GM12878 (cell line): ENCODE measurements at regions not wholly inside any gene's neighbourhood (a gene's known extent, or its start where the extent isn't known, plus 50 kb on each side); places are given as distances from the start of the nearest gene placed in this dataset.

Experiments
- ATAC-seq: fragments of 200-7000 bp; cut with Tn5 transposase; 3 replicates; pipeline ENCODE4 v1.9.1; 2020; ENCODE audit warnings: mild to moderate bottlenecking, moderate library complexity
- BruUV-seq: library from RNA; stranded (reverse); fragments of 400-500 nt; replicated peaks from 2 replicates; lab custom pipeline; 2021; lab: Mats Ljungman, UMichigan
- CTCF ChIA-PET: fragments of 300-600 bp; sonication (Branson Sonifier 250); formaldehyde crosslinking; extraction: SDS; loops from one replicate; lab custom pipeline; 2021; ENCODE audit warnings: inconsistent platforms; lab: Yijun Ruan, JAX
- POLR2A ChIA-PET: fragments of 350-600 bp; formaldehyde crosslinking; extraction: SDS; loops from one replicate; lab custom pipeline; 2021; ENCODE audit warnings: inconsistent platforms; lab: Charles Lee
- RAD21 ChIA-PET: fragments of 300-600 bp; sonication (Branson Sonifier 250); formaldehyde crosslinking; loops from one replicate; lab custom pipeline; 2023; ENCODE audit warnings: antibody characterized with exemption; ENCODE audit not compliant: unreplicated experiment; lab: Charles Lee
- SMC1A ChIA-PET: fragments of 300-600 bp; sonication (Branson Sonifier 250); formaldehyde crosslinking; loops from one replicate; lab custom pipeline; 2023; ENCODE audit not compliant: unreplicated experiment, uncharacterized antibody; lab: Charles Lee
- DNase-seq: peaks from one replicate; pipeline ENCODE4 v3.0.0-alpha.2; 2011; ENCODE audit warnings: low read depth, low spot score
- FAIRE-seq: peaks from 3 replicates; lab custom pipeline; 2011; peaks lifted over from hg19 to GRCh38; lab: Jason Lieb, UNC
- H2AFZ ChIP-seq: 2 replicates; pipeline ENCODE4 v1.6.0; 2011; ENCODE audit warnings: low read depth, low read length, control low read depth; ENCODE audit not compliant: control insufficient read depth
- H3K27ac ChIP-seq: 2 replicates; pipeline ENCODE4 v1.5.1; 2011; ENCODE audit warnings: control low read depth; ENCODE audit not compliant: control insufficient read depth, insufficient read depth
- H3K27me3 ChIP-seq, 2 experiments: replicated peaks in 1 of 2; 2 replicates each; pipeline versions ENCODE4 v1.6.0 to v1.6.1; 2011; ENCODE audit warnings: low read length in 1 of 2; ENCODE audit not compliant: control insufficient read depth in 2 of 2, insufficient read depth in 2 of 2
- H3K36me3 ChIP-seq, 2 experiments: 2 replicates each; pipeline ENCODE4 v1.5.1; 2011; ENCODE audit warnings: low read length in 1 of 2; ENCODE audit not compliant: control insufficient read depth in 2 of 2, insufficient read depth in 2 of 2
- H3K4me1 ChIP-seq: 2 replicates; pipeline ENCODE4 v1.6.1; 2011; ENCODE audit warnings: mild to moderate bottlenecking, low read length, moderate library complexity, mixed read lengths; ENCODE audit not compliant: control insufficient read depth, insufficient read depth
- H3K4me2 ChIP-seq: 2 replicates; pipeline ENCODE4 v1.6.0; 2011; ENCODE audit warnings: control low read depth; ENCODE audit not compliant: control insufficient read depth, insufficient read depth
- H3K4me3 ChIP-seq: fragments of 200-600 bp; sonication (generic); 2 replicates; pipeline ENCODE4 v1.5.1; 2016
- H3K79me2 ChIP-seq: 2 replicates; pipeline ENCODE4 v1.6.0; 2011; ENCODE audit warnings: low read length; ENCODE audit not compliant: control insufficient read depth, insufficient read depth
- H3K9ac ChIP-seq: 2 replicates; pipeline ENCODE4 v1.8.0; 2011; ENCODE audit warnings: low read length, control low read depth, mixed read lengths; ENCODE audit not compliant: control insufficient read depth, insufficient read depth
- H3K9me3 ChIP-seq: replicated peaks from 3 replicates; pipeline ENCODE4 v1.5.1; 2011; ENCODE audit warnings: mild to moderate bottlenecking, low read length; ENCODE audit not compliant: control insufficient read depth, insufficient read depth
- H4K20me1 ChIP-seq: 2 replicates; pipeline ENCODE4 v1.6.0; 2011; ENCODE audit not compliant: control insufficient read depth, insufficient read depth
- CEBPB ChIP-seq, 2 experiments: fragments of 150-350 bp in 1 of 2; IDR thresholded peaks; 2 replicates each; pipeline ENCODE4 v1.6.1; 2012 to 2014; ENCODE audit warnings: low read depth in 2 of 2, low read length in 2 of 2, borderline replicate concordance in 1 of 2, inconsistent platforms in 1 of 2
- EED ChIP-seq: sonication (generic); IDR thresholded peaks from 2 replicates; pipeline ENCODE4 v1.6.1; 2016; ENCODE audit warnings: antibody characterized with exemption, low read depth
- EP300 ChIP-seq, 2 experiments: fragments of 150-350 bp in 1 of 2; IDR thresholded peaks; 2 replicates each; pipeline ENCODE4 v1.6.1; 2011 to 2012; ENCODE audit warnings: low read depth in 2 of 2, low read length in 2 of 2, borderline replicate concordance in 1 of 2, improper control_type of control experiment in 1 of 2, inconsistent platforms in 1 of 2; ENCODE audit not compliant: control insufficient read depth in 1 of 2
- HDGF ChIP-seq: fragments of 450-650 bp; IDR thresholded peaks from 2 replicates; pipeline ENCODE4 v1.6.1; 2016; ENCODE audit warnings: antibody characterized with exemption
- IKZF1 ChIP-seq: fragments of 450-650 bp; conservative IDR thresholded peaks from 2 replicates; pipeline ENCODE4 v1.6.1; 2017; ENCODE audit warnings: antibody characterized with exemption, mild to moderate bottlenecking
- MEF2A ChIP-seq: IDR thresholded peaks from 2 replicates; pipeline ENCODE4 v1.6.1; 2011; ENCODE audit warnings: low read depth, mild to moderate bottlenecking, low read length, moderate library complexity; ENCODE audit not compliant: insufficient read depth
- MEF2B ChIP-seq: fragments of 450-650 bp; IDR thresholded peaks from 2 replicates; pipeline ENCODE4 v1.6.1; 2018; ENCODE audit warnings: mild to moderate bottlenecking, moderate library complexity; ENCODE audit not compliant: partially characterized antibody, poor library complexity, severe bottlenecking
- NFYA ChIP-seq: IDR thresholded peaks from 2 replicates; pipeline ENCODE4 v1.6.1; 2011; ENCODE audit warnings: low read depth, mild to moderate bottlenecking, low read length, improper control_type of control experiment, borderline replicate concordance
- POLR2A ChIP-seq: IDR thresholded peaks from 2 replicates; pipeline ENCODE4 v1.6.1; 2011; ENCODE audit warnings: low read depth, mild to moderate bottlenecking, low read length
- RAD21 ChIP-seq: IDR thresholded peaks from 2 replicates; pipeline ENCODE4 v1.6.1; 2011; ENCODE audit warnings: mild to moderate bottlenecking, low read depth, low read length, moderate library complexity; ENCODE audit not compliant: insufficient read depth
- SMARCA5 ChIP-seq: fragments of 450-650 bp; IDR thresholded peaks from 2 replicates; pipeline ENCODE4 v1.6.1; 2017; ENCODE audit warnings: mild to moderate bottlenecking
- SMC3 ChIP-seq: IDR thresholded peaks from 2 replicates; pipeline ENCODE4 v1.6.1; 2011; ENCODE audit warnings: low read length, improper control_type of control experiment, borderline replicate concordance
- SREBF1 ChIP-seq: IDR thresholded peaks from 2 replicates; pipeline ENCODE4 v1.6.1; 2012; ENCODE audit warnings: mild to moderate bottlenecking, low read length
- WGBS: methylation state at CpG from one replicate; pipeline ENCODE4 v1.1.6; 2016; ENCODE audit warnings: low lambda C conversion rate; ENCODE audit not compliant: insufficient replicate concordance, insufficient coverage; ENCODE audit errors: missing lambda C conversion rate; 5-methylcytosine and 5-hydroxymethylcytosine counted together
- in situ Hi-C: fragments of 300-500 bp; cut with MboI; formaldehyde crosslinking; loops from 9 replicates; pipeline ENCODE4 v1.14.3; 2018; ENCODE audit warnings: mixed read lengths
- intact Hi-C: fragments of 100-400 bp; cut with micrococcal nuclease; formaldehyde crosslinking; loops from one replicate; pipeline ENCODE4 v1.14.2; 2022; ENCODE audit not compliant: unreplicated experiment
- TF ChIP-seq, protein P1 (sequence below): IDR thresholded peaks from 2 replicates; pipeline ENCODE4 v1.6.1; 2012; ENCODE audit warnings: mild to moderate bottlenecking, low read depth, low read length

GRCh38 chr7:142380069-142380468 lies 122.2 kb upstream of the PRSS58 start:
- no peak overlapping the region for H3K27ac ChIP-seq
- TF ChIP-seq IKZF1 (no peak), POLR2A (no peak), NFYA (no peak), HDGF (no peak)
- H3K4me2 ChIP-seq = no peak overlapping the region
- no peaks in the 10 kb centered on the region for H3K4me1 ChIP-seq
- RAD21 ChIA-PET = no interaction called here
- intact Hi-C loops (no loop called here), in situ Hi-C loops (no loop called here)
- no peaks in the 10 kb centered on the region for H4K20me1 ChIP-seq
- 14% methylated on average over 3 of the region's 3 CpGs for WGBS
- SMC1A ChIA-PET = no interaction called here
- no peak overlapping the region for H3K4me3 ChIP-seq
- no peak overlapping the region for H3K9ac ChIP-seq
- no peaks in the 10 kb centered on the region for H3K79me2 ChIP-seq
- H3K27me3 ChIP-seq = no peaks in the 10 kb centered on the region
- BruUV-seq = no TSS peak
- POLR2A ChIA-PET = no interaction called here
- ATAC-seq = no peak
- H2AFZ ChIP-seq = no peak overlapping the region
- H3K9me3 ChIP-seq = no peaks in the 10 kb centered on the region
- DNase-seq = no peak
- H3K36me3 ChIP-seq = no peaks in the 10 kb centered on the region
- CTCF ChIA-PET = interaction anchor here (0.7 to 1.3 kb wide), 2 partner anchors 28 to 98 kb away, joined by 3 read pairs; no protein-coding TSS in a partner anchor
- no peak for FAIRE-seq

- no peaks in the 10 kb centered on the region for H3K36me3 ChIP-seq
- FAIRE-seq (no peak), ATAC-seq (no peak), DNase-seq (no peak)
- 48% methylated on average over 6 of the region's 6 CpGs for WGBS
- H3K9ac ChIP-seq = no peak overlapping the region
- no TSS peak for BruUV-seq
- ChIA-PET CTCF (interaction anchor here (0.7 to 1.3 kb wide), 2 partner anchors 28 to 99 kb away, joined by 3 read pairs; no protein-coding TSS in a partner anchor), SMC1A (no interaction called here), RAD21 (no interaction called here), POLR2A (no interaction called here)
- in situ Hi-C loops = no loop called here
- no peak overlapping the region for H2AFZ ChIP-seq
- no peaks in the 10 kb centered on the region for H4K20me1 ChIP-seq
- H3K4me3 ChIP-seq = no peak overlapping the region
- no peaks in the 10 kb centered on the region for H3K79me2 ChIP-seq
- H3K4me1 ChIP-seq = no peaks in the 10 kb centered on the region
- H3K4me2 ChIP-seq = no peak overlapping the region
- H3K9me3 ChIP-seq = no peaks in the 10 kb centered on the region
- H3K27ac ChIP-seq = no peak overlapping the region
- no peaks in the 10 kb centered on the region for H3K27me3 ChIP-seq
- intact Hi-C loops = no loop called here
- TF ChIP-seq EP300 (IDR thresholded peaks at IDR 0.05; ENCODE audit: borderline replicate concordance in 1 of 2, control insufficient read depth in 1 of 2, low read depth in 2 of 2, low read length in 2 of 2) (no peak), CEBPB (IDR thresholded peaks at IDR 0.05; ENCODE audit: borderline replicate concordance in 1 of 2, low read depth in 2 of 2, low read length in 2 of 2) (no peak), MEF2A (no peak), SMC3 (no peak), RAD21 (no peak), MEF2B (no peak), SREBF1 (no peak), SMARCA5 (no peak), EED (no peak)
- TF ChIP-seq, protein P1, sequence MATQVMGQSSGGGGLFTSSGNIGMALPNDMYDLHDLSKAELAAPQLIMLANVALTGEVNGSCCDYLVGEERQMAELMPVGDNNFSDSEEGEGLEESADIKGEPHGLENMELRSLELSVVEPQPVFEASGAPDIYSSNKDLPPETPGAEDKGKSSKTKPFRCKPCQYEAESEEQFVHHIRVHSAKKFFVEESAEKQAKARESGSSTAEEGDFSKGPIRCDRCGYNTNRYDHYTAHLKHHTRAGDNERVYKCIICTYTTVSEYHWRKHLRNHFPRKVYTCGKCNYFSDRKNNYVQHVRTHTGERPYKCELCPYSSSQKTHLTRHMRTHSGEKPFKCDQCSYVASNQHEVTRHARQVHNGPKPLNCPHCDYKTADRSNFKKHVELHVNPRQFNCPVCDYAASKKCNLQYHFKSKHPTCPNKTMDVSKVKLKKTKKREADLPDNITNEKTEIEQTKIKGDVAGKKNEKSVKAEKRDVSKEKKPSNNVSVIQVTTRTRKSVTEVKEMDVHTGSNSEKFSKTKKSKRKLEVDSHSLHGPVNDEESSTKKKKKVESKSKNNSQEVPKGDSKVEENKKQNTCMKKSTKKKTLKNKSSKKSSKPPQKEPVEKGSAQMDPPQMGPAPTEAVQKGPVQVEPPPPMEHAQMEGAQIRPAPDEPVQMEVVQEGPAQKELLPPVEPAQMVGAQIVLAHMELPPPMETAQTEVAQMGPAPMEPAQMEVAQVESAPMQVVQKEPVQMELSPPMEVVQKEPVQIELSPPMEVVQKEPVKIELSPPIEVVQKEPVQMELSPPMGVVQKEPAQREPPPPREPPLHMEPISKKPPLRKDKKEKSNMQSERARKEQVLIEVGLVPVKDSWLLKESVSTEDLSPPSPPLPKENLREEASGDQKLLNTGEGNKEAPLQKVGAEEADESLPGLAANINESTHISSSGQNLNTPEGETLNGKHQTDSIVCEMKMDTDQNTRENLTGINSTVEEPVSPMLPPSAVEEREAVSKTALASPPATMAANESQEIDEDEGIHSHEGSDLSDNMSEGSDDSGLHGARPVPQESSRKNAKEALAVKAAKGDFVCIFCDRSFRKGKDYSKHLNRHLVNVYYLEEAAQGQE = no peak
Measured at GRCh38 chr7:142379201-142379885, 121.5 kb upstream of the PRSS58 start.
